Epithelial cell of proximal tubule (primary cell): ENCODE measurements at regions not wholly inside any gene's neighbourhood (a gene's known extent, or its start where the extent isn't known, plus 50 kb on each side); places are given as distances from the start of the nearest gene placed in this dataset.

Experiments
- DNase-seq: peaks from one replicate; pipeline ENCODE4 v3.0.0-alpha.2; 2011; ENCODE audit warnings: low read depth
- H3K4me3 ChIP-seq: 2 replicates; pipeline ENCODE4 v1.5.1; 2011; ENCODE audit warnings: low read depth, mild to moderate bottlenecking, low read length
- CTCF ChIP-seq: conservative IDR thresholded peaks from 2 replicates; pipeline ENCODE4 v1.5.1; 2012; ENCODE audit warnings: low read depth, mild to moderate bottlenecking, low read length

DNA sequence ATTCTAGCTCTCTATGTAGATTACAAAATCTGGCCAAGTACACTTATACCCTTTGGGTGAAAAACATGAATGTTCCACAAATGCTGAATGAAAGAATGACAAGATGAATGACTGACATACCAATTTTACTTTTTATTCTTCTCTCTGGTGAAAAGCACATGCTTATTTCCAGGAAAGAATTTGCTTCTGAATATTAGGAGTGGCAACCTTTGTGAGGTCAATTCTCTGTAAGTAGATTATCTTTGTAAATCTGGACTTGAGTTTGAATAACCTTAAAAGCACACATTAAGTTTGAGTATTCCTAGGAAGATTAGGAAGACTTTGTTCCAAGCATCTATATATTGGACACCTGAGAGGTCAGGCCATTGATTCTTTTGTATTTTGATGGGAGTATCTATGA, 78.1 kb upstream of the P2RY1 start:
- no peak for TF ChIP-seq CTCF
- no peak overlapping the region for H3K4me3 ChIP-seq
- DNase-seq = no peak

DNA sequence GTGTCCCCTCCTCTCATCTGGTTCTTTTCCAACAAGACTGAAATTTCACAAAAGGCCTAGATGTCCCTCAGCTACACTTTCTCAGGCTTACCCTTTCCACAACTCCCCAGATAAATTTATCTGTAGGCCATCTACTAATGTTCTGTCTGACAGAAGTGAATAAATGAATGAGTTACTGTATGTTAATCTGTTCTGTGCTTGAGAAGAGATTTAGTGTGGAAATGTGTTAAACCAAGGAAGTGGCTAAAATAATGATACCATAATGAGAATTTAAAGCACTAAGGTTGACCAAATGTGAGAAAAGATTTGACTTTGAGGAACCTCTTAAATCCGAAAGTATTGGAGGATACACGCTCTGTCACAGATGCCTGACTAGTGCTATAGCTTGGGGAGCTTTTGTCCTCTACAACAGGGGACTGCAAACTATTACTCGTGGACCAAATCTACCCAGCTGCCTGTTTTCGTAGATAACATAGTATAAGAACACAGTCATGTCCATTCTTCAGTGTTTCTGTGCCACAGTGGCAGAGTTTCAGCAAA, 74.8 kb upstream of the P2RY1 start:
- no peak for TF ChIP-seq CTCF
- DNase-seq = no peak
- no peak overlapping the region for H3K4me3 ChIP-seq

DNA sequence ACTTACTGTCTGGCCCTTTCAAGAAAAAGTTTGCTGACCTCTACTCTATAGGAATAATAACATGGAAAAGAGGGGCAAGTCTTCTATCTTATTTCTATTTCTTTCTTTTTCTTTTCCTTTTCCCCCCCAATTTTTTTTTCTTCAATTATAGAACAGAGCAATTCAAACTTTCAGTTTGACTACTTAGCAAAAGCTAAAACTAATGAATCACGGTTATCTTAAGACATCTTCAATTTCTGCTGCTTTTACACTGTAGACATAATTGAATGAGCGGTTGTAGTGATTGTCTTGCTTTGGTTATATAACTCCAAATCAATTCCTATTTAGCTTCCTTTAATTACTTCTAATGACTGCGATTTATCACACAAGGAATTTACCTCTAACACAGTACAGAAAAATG, 74.3 kb upstream of the P2RY1 start:
- DNase-seq = no peak
- TF ChIP-seq CTCF = no peak
- H3K4me3 ChIP-seq = no peak overlapping the region

- no peak for DNase-seq
- TF ChIP-seq CTCF = no peak
- no peak overlapping the region for H3K4me3 ChIP-seq
These were observed 66.5 kb upstream of the P2RY1 start for GRCh38 chr3:152768478-152768877.

DNA sequence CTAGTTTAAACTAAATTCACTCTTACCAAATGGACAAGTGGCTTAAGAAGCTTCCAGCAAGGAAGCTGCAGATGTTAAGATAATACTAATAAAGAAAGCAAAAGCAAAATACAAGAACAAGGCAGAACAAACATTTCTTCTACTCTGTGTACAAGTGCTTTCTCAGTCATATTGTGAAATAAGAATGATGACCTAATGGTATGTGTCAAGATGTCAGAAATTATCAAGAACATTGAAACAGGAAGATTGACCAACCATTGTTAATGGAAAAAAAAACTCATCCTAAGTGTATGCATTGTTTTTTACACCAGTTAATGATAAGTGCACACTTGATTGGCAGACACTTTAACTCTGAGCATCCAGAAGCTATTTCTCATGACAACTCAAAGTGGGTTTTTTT, 65.4 kb upstream of the P2RY1 start:
- no peak for DNase-seq
- no peak for TF ChIP-seq CTCF
- H3K4me3 ChIP-seq = no peak overlapping the region

DNA sequence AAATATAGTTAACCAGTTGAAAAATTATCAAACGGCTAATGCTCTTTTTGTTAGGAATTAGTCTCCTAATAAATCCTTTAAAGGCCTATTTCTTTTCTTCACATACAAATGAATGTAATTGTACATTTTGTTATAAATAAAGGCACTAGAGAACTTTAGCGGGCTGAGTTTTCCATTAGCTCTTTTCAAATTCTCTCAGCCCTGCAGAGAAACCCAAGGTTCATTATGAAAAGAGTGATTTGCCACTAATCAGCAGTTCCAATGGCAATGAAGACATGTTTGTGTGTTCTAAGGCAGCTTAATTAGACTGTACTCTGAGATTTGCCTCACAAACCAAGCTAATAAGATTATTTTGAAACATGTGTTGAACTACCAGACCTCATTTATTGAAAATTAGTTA, 64.6 kb upstream of the P2RY1 start:
- TF ChIP-seq CTCF = no peak
- H3K4me3 ChIP-seq = no peak overlapping the region
- DNase-seq = no peak

GRCh38 chr3:152771120-152771519, 63.8 kb upstream of the P2RY1 start:
- H3K4me3 ChIP-seq = no peak overlapping the region
- TF ChIP-seq CTCF = no peak

More at GRCh38 chr3:152771120-152771519, 63.8 kb upstream of the P2RY1 start:
- no peak for DNase-seq
